ENCODE measurements at regions not wholly inside any gene's neighbourhood (a gene's known extent, or its start where the extent isn't known, plus 50 kb on each side); places are given as distances from the start of the nearest gene placed in this dataset.

GRCh38 chr5:166961913-166962312 is 1329.5 kb upstream of the WWC1 start:
- WGBS (ENCODE audit: insufficient coverage, low coverage, low lambda C conversion rate, missing lambda C conversion rate) = 43% methylated on average over 4 of the region's 4 CpGs
- no peak for DNase-seq
- no peak for ATAC-seq

DNA sequence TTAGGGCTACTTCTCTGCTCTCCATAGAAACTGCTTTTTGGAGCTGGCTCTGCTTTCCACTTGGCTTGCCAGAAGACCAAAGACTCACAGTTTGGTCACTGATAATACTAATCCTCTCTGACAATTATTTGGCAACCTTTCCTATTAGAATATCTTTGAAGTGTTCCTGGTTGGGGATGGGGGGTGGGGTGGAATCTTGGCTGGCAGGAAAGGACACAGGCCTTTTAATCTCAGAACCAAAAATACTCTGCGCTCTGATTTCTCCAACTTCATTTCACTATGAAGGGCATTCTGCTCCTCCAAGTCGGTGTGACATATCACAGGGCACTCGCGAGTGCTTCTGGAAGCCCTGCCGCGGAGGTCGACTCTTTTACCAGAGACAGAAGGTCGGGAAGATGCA is 1329.0 kb upstream of the WWC1 start:
- Histone ChIP-seq H3K36me3 (no peaks in the 10 kb centered on the region), H3K4me3 (no peak overlapping the region), H3K9me3 (no peaks in the 10 kb centered on the region), H3K27me3 (no peaks in the 10 kb centered on the region), H3K4me1 (no peaks in the 10 kb centered on the region), H3K27ac (no peak overlapping the region)
- intact Hi-C loops (cut with DNase I) = no loop called here
- ATAC-seq = no peak
- 32% methylated on average over 8 of the region's 8 CpGs for WGBS (ENCODE audit: insufficient coverage, low coverage, low lambda C conversion rate, missing lambda C conversion rate)
- DNase-seq = no peak
- no peak for TF ChIP-seq POLR2A (IDR thresholded peaks at IDR 0.05)
- TF ChIP-seq, protein P1, sequence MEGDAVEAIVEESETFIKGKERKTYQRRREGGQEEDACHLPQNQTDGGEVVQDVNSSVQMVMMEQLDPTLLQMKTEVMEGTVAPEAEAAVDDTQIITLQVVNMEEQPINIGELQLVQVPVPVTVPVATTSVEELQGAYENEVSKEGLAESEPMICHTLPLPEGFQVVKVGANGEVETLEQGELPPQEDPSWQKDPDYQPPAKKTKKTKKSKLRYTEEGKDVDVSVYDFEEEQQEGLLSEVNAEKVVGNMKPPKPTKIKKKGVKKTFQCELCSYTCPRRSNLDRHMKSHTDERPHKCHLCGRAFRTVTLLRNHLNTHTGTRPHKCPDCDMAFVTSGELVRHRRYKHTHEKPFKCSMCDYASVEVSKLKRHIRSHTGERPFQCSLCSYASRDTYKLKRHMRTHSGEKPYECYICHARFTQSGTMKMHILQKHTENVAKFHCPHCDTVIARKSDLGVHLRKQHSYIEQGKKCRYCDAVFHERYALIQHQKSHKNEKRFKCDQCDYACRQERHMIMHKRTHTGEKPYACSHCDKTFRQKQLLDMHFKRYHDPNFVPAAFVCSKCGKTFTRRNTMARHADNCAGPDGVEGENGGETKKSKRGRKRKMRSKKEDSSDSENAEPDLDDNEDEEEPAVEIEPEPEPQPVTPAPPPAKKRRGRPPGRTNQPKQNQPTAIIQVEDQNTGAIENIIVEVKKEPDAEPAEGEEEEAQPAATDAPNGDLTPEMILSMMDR (IDR thresholded peaks at IDR 0.05) = no peak

More at GRCh38 chr5:166961913-166962312, 1329.5 kb upstream of the WWC1 start:
- H3K4me1 ChIP-seq = no peaks in the 10 kb centered on the region
- no peak overlapping the region for H3K4me3 ChIP-seq
- H3K27ac ChIP-seq = no peak overlapping the region
- H3K27me3 ChIP-seq = no peaks in the 10 kb centered on the region
- TF ChIP-seq POLR2A (IDR thresholded peaks at IDR 0.05) = no peak
- TF ChIP-seq, protein P1 (IDR thresholded peaks at IDR 0.05) = no peak
- H3K36me3 ChIP-seq = no peaks in the 10 kb centered on the region
- no peaks in the 10 kb centered on the region for H3K9me3 ChIP-seq
- intact Hi-C loops (cut with DNase I) = no loop called here

- 73% methylated on average over 2 of the region's 5 CpGs for WGBS (ENCODE audit: insufficient coverage, low coverage, low lambda C conversion rate, missing lambda C conversion rate)
Measured at GRCh38 chr5:166963596-166963995, 1327.8 kb upstream of the WWC1 start.

DNA sequence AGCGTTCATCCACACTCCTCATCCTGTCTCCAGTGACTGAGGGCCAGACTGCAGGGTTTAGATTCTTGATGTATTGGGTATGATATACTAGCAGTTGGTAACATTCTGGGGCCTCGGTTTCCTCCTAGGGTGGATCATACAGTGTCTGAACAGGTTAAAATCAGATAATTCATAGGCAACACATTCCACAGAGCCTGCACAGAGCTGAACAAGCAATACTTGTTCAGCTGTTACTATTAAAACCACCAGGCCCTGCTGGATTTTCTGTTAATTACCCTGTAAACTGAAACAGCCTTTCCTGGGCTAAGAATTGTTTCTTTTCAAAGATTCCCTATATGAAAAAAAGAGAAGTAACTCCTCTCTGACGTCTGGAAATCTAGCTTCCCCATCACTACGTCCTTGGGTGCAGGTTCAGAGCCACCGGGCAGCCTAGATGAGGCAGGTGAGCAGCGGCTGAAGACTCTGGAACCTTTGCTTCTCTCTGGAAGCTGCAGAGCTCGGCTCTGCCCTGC is 1313.5 kb upstream of the WWC1 start:
- H3K4me1 ChIP-seq = no peaks in the 10 kb centered on the region
- H3K4me3 ChIP-seq = no peak overlapping the region
- no peaks in the 10 kb centered on the region for H3K9me3 ChIP-seq
- no peak overlapping the region for H3K27ac ChIP-seq
- no peaks in the 10 kb centered on the region for H3K36me3 ChIP-seq
- ATAC-seq (no peak), DNase-seq (no peak)
- intact Hi-C loops (cut with DNase I) = no loop called here
- no peaks in the 10 kb centered on the region for H3K27me3 ChIP-seq
- WGBS (ENCODE audit: insufficient coverage, low coverage, low lambda C conversion rate, missing lambda C conversion rate) = 26% methylated on average over 7 of the region's 7 CpGs
- TF ChIP-seq, protein P1 (IDR thresholded peaks at IDR 0.05) = no peak
- no peak for TF ChIP-seq POLR2A (IDR thresholded peaks at IDR 0.05)

More at GRCh38 chr5:166963596-166963995, 1327.8 kb upstream of the WWC1 start:
- H3K27ac ChIP-seq = no peak overlapping the region
- no peaks in the 10 kb centered on the region for H3K4me1 ChIP-seq
- ATAC-seq (no peak), DNase-seq (no peak)
- intact Hi-C loops (cut with DNase I) = no loop called here
- TF ChIP-seq, protein P1 (IDR thresholded peaks at IDR 0.05) = no peak
- TF ChIP-seq POLR2A (IDR thresholded peaks at IDR 0.05) = no peak
- no peaks in the 10 kb centered on the region for H3K36me3 ChIP-seq
- no peaks in the 10 kb centered on the region for H3K27me3 ChIP-seq
- no peaks in the 10 kb centered on the region for H3K9me3 ChIP-seq
- H3K4me3 ChIP-seq = no peak overlapping the region
